RPMI8226 (cell line): ENCODE measurements at regions not wholly inside any gene's neighbourhood (a gene's known extent, or its start where the extent isn't known, plus 50 kb on each side); places are given as distances from the start of the nearest gene placed in this dataset.

Experiments used
- DNase-seq: peaks from one replicate; pipeline ENCODE4 v3.0.0-alpha.2; 2015

DNA sequence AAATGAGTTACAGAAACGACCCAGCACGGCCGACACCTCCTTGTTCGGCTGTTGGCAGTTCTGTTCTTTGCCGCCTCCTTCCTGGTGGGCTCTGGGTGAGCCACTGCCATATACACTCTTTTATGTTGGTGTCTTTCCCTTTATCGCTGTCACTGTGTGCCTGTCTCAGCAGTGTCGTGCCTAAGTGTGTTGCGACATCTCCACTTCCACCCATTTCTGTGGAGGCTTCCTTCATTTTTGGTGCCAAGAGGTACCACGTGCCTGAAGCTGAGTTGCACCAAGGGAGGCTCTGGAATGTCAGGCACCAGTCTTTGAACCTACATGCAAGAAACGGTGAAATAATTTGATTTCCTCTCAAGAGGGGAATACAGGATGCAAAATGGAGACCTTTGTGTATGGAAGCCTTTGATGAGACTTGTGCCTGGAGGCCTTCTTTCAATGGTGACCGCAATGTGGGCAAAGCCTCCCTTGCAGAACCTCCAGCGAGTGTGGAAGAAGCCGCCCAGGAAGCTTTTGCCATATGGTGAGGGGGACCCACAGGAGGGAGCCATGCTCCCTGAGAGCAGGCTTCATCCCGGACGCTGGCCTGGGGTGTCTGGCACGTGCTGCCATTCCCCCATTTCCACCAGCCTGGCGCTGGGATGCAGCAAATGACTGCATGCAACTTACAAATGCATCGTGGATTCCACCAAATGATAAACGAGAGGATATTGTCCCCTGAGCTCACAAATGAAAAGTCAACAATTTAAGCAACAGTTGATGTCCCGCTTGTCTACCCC lies 136.2 kb downstream of the TEX29 start:
- DNase-seq: no peak

DNA sequence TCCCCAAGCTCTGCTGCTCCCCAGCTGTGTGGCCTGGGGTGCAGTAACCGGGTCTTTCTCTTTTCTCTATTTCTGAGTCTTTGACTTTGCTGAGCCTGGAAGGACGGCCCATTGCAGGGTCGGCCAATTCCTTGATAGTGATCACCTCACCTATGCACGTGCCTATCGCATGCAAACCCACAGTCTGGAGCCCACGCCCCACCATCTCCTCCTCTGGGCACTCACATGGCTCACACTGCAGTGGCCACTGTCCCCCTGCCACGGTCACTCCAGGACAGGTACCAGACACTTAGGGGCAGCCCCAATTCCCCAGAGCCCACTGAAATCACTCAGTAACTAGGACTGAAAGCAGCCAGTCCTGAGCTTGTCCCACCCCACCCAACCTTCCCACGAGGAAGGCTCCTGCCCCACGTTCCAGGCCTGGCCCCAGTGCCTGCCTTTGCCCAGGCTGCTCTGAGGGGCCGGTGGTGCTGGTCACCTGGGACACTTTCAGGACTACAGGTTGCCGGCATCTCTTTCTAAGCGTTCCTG lies 137.6 kb downstream of the TEX29 start:
- no peak for DNase-seq

DNA sequence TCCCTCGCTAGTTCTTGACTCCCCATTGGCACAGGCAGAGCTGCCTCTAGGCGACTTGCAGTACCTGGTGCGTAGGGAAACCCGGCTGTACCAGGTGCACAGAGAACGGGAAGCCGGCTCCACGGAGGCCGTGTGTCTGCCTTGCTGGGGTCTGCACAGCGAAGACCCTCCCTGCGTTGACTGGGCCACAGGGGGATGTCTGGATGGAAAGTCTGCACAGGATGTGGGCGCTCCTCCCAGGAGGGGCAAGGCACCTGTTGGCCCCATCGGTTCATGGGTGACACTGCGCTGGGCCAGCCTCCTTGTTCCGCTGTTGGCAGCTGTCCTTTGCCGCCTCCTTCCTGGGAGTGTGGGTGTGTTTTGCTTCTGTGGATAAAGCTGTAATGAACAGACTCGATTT lies 138.3 kb downstream of the TEX29 start:
- no peak for DNase-seq

DNA sequence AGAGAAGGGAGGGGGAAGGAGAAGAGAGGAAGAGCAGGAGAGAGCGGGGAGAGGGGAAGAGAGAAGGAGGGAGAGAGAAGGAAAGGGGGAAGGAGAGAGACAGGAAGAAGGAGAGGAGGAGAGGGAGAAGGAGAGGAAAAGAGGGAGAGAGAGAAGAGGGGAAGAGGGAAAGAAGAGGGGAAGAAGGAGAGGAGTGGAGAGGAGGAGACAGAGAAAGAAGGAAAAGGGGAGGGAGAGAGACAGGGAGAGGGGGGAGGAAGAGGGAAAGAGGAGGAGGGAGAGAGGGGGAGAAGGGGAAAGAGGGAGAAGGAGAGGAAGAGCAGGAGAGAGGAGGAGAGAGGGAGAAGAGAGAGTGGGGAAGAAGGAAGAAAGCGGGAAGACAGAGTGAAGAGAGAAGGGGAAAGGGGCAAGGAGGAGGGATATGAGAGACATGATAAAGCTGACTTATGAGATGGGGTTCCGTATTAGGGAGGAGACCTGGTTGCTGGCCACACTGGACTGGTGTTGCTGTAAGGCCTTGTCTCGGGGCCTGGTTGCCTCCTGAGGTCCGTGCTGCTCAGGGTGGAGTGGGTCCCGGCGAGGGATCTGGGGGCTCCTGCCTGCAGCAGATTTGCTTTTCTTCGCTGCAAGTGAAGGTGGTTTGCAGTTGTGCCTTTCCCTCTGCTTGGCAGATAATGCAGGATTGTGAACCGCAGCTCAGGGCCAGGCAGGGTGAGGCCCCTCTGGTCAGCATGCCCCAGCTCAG lies 139.5 kb downstream of the TEX29 start:
- DNase-seq: no peak

DNA sequence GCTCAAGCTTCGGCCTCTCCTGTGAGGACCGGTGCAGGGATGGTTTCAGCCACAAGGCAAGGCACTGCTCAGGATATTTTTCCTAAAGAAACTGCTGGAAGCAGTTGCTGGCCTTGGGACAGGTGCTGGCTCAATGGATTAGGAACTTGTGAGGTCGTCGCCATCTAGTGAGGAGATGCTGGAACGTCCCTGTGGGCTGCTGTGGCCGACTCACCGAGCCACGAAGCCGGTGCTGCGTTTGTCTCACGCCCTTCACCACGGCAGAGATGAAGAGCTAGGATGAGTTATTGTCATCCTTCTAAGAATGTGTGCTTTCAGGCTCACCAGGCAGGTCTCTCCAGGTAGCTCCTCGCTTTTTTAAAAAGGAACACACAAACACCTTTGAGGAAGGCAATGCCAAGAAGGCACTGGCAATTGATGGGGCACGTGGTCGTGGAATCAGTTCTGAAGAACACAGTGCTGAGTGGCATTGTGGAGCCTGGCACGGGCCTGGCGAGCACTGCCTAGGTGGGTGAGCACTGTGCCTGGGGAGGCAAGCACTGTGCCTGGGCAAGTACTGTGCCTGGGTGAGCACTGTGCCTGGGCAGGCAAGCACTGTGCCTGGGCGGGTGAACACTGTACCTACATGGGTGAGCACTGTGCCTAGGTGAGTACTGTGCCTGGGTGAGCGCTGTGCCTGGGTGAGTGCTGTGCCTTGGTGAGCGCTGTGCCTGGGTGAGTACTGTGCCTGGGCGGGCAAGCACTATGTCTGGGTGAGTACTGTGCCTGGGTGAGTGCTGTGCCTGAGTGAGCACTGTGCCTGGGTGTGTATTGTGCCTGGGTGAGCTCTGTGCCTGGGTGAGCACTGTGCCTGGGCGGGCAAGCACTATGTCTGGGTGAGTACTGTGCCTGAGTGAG lies 140.4 kb downstream of the TEX29 start:
- no peak for DNase-seq

DNA sequence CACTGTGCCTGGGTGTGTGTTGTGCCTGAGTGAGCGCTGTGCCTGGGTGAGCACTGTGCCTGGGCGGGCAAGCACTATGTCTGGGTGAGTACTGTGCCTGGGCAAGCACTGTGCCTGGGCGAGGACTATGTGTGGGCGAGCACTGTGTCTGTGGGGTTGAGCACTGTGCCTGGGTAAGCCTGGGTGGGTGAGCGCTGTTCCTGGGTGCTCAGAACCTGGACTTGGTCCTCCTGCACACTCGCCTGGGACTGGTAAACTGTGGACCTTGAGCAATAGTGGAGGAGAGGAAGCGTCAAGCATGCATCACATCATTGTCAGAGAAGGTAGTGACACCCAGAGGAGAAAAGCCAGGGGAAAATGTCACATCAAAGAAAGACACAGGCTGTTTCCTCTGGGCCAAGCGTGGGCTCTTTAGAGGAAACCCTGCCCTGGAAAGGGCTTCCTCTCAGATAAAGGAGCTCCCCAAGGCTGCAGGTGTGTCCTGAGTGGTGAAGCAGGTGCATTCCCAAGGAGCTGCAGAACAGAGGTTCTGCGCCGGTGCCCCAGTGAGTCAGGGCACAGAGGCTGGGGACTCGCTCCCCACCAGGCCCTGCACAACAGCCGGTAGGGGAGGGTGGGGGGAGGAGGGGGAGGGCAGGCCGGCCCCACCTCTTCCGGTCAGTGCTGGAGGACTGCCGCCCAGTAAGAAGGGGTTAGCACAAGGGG lies 141.2 kb downstream of the TEX29 start:
- no peak for DNase-seq

DNA sequence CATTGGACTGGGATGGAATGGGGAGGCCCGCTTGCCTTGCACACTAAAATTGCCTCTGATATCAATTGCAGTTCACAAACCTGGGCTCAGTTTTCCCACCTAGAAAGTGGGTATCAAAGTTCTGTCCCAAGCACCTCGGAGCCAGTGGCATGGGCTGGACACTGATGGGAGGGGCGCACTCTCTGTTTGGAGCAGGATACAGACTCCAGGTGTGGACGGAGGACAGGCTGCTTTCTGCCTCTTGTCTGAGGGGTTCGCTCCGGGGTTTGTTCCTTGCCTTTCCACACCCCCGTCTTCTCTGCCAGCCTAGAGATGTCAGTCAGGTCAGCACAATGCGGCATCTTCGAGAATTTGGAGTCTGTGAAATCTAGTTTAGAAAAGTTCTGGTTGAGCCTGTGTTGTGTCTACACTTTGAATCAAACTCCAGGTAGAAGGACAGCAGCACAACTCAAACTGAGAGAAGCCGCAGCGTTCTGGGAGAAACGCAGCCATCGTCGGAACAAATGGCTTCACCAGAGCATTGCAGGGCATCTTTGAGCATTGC lies 141.9 kb downstream of the TEX29 start:
- DNase-seq: no peak

DNA sequence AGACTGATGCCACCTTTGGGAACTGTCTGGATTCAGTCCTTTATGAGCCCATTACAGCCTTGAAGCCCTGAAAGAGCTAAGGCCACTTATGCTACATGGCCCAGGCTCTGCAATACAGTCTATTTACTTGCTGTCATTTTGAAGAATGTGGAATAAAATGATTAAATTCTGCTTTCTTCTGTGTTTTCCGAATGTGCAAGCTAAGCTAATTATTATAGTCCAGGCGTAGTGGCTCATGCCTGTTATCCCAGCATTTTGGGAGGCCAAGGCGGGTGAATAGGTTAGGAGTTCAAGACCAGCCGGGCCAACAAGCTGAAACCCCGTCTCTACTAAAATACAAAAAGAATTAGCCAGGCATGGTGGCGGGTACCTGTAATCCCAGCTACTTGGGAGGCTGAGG lies 142.5 kb downstream of the TEX29 start:
- DNase-seq: no peak

DNA sequence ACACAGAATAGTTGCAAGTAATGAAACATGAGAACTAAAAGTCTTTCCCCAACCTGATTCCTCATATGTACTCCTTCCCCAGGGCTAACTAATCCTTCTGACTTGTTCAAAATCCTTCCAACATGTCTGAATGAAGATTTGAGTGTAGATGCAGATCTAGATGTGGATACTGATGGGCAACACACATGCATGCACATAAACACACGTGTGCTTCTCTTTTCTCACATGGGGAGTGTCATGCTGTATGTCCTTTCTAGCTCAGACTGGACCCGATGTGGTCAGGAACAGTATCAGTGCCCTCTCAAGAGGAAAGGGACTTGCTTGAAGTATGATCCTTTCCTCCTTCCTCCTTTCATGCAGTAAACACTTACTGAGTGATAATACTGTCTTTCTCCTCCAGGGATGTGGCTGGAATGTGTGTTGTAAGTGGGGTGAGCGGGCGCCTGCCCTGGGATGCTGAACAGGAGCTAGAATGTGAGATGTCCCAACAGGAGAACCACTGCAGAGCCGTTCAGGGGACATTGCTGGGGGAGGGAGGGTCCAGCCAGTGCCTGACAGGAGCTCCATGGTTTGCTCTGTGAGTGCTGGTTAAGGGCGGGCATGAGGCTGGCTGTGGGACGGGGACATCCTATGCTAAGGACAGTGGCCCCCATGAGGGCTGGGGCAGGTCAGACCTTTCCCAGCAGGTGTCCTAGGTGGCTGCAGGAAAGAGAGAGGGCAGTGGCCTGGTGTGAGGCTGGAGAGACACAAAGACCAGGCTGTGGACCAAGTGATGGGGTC lies 146.9 kb downstream of the TEX29 start:
- no peak for DNase-seq

DNA sequence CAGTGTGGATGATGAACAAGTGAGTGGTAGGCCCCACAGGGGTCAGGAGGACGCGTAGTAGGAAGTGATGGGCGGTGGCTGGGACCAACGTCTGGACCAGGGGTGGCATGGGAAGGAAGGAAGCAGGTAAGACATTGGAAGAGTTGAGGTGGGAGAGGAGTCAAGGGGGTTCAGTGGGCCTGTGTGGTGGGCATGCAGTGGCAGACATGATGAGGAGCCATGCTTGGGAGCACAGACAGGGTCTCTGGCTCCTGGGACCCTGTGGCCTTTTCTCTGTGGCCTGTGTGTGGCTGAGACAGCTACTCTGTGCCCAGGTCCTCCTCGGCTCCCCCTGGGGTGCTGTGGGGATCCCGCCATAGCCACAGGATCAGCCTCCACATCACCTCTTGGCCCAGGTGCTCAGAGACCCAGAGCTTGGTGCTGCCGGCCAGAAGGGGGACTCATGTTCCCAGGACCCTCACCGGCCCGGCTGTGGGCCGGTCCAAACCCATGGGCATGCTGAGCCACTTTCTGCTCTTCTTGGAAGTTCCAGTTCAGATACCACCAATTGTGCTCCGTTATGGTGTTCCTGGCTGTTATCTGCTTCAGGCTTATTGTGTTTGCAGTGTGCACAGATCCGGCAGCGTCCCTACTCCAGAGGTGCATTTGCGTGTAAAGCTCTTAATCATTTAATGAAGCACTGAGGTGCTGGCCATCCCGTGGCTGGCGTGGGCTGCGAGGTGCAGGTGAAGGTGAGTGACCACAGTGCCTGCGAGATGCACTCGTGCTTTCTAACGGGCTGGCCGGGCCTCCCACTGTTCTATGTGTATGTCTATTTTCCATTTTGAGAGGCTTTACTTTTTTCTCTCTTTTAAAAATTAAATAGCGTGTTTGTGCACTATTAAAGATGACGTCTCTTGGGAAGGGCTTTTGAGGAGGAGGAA lies 147.9 kb downstream of the TEX29 start:
- DNase-seq: no peak

DNA sequence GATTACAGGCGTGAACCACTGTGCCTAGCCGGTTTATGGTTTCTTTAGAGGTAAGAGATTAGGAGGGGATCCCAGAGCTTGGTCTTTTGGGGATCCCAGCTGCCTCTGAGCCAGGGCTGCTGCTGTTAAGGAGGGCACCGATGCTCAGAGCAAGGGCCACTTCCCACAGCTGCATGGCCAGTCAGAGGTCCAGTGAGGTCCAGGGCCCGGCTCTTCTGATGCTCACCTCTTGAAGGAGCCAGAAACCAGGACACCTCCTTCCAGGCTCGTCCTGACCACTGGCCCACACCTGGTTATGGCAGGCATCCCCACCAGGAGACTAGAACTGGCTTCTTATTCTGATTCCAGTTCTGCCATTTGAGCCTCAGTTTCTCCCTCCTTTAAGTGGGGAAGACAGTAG lies 149.0 kb downstream of the TEX29 start:
- no peak for DNase-seq

DNA sequence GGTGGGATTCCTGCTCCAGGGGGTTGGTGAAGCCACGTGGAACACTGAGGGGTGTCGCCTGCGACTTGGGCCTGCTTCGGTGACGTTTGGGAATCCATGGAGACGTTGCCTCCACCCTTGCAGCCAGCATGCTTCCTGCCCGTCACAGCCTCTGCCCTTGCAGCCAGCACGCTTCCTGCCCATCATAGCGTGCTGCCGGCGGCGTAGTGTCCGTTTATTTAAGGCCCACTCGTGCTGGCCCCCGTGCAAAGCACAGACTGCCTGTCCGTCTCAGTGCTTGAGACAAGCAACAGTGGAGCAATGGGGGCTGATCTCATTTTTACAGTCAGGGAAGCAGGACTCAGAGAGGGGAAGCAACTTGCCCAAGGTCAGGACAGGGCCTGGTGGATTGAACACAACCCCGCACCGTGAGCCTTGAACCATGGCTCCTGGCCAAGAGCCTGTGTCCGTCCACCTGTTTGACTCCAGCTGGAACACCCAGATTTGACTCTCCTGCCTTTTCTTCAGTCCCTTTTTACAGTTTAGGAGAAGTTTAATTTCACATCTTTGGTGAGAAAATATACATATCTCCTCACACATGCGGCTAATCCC lies 149.6 kb downstream of the TEX29 start:
- DNase-seq: no peak

DNA sequence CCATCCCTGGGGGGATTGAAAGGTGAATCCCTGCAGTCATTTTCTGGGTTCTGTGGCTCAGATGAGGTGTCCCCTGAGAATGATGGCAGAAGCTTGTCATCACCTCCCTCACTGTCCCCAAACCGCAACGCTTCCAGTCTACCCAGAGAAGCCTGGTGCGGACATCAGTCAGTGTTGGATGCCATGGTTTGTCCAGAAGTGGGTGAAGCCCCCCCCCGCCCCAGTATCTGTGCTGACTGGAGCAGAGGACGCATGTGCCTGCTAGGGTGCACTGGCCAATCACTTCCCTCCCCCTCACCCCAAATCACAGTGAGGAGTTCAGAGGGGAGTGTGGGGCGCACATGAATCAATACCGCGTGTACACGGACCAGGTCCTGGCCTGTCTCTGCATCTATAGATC lies 150.5 kb downstream of the TEX29 start:
- DNase-seq: no peak

DNA sequence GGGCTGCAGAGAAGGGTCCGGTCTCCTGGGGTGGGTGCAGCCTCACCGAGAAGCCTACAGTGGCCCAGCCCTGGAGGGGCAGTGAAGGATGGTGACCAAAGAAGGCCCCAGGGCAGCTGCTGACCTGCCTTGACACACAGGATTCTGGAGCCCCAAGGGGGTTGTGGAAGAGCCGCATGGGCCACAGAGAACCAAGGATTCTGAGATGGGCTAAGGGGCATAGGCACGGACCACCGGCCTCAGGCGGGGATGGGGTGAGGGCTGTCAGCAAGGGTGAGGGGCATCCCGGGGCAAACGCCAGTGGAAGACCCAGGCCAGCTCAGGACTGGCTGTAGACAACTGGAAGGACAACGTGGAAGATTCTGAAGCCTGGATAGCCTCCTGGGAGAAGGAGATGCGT lies 151.6 kb downstream of the TEX29 start:
- no peak for DNase-seq

DNA sequence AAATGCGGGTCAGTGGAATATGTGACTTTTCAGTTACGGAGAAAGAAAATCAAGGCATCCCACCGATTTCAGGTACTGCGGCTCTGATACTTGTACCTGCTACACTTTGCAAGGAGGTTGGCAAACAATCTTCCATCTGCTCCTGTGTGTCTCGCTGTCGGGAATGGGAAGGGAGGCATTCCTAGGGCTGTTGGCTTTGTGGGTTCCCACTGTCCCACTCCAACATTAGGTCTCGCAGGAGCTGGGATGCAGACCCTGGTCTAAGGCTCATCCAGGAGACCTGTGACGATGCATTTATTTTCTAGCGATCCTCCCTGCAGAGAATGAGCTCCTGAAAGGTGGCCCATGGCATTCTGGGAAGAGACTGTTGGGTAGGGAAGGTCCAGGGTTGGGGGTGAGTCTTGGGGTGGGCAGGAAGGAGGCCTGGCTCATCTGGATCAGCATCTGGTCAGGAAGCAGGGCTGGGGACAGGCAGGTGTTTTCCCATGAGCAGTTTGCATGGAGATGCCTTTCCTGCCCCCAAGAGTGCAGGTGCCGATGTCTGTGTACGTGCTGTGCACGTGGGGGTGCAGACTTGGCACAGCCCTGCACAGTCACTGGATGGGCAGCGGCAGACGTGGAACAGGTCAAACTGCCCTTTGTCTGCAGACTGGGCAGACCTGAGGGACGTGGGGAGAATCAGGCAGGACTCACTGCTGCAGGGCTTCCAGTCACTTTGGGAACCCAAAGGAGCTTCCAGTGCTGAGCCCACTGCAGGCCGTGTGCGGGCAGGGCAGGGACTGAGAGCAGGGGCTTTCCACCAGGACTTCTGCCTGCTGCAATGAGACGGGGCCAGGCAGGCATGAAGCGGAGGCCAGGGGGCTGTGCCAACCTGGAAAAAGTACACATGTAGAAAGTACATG lies 152.4 kb downstream of the TEX29 start:
- no peak for DNase-seq

DNA sequence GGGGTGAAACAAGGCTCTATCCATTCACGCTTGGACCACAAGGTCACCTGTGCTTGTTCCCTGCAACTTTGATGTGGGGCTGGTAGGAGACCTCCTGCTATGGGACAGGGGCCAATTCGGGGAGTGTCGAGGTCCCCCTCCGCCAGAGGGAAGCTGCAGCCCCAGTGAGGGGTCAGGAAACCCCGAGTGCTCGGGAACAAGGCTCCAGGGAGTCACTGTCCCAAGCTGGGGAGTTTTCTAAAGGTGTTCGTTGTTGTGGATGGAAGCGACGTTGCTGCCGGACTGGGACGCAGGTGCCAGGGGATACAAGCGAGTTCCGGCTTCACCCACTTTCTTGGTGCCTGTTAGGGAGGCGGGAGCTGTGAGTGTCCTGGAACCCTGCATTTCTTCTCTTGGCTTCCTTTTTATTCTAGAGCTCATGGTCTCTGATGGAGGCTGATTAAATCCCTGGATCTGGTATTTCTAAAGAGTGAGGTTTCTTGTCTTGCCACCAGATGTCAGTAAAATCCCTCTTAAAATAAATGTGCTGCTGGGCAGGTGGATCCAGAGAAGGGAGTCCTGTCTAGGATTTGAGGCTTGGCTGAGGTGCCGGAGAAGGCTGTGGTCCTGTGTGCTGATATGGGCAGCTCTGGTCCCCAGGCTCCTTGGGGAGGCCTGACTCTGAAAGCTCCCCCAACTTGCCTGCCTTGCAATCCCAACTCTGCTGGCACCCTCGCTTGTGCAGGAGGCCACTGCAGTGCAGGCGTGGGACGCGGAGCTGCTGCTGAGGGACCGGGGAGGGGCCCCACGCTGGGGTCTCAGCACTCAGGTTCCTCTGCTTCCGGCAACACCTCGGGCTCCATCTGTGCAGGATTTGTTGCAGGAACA lies 153.9 kb downstream of the TEX29 start:
- peak; percentile 23 for DNase-seq

DNA sequence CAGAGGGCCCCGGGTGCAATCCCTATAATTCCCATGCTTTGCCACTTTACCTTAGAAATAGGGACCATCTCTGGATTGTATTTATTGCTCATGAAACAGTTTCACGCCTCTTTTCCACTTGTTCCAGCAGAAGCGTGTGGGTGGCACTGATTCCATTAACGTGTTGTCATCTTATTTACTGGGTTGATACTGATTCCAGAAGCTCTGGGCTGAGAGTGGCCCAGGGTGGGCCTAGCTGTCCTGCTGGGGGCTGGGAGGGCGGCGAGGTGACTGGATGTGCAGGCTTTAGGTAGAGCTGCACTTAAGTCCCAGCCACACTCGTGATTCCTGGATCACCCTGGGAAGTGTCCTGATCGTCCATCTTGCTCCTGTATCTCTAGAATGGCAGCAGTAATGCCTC lies 155.0 kb downstream of the TEX29 start:
- no peak for DNase-seq

DNA sequence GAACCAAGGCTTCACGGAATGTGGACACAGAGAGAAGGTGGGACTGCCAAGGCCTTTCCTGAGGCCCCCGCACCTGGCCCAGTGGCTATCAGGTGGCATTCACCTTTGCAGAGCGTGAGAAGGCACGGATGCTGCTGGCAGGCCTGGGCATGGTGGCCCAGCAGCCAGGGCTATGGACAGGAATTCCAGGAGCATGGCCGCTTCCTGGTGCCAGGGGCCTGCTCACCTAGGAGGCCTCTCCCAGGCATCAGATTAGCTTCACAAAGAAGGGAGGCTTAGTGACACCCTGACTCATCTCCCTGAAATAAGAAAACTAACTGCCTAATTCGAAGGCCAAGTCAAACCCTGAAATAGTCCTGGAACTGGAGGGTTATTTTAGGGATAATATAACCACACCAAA lies 155.8 kb downstream of the TEX29 start:
- DNase-seq: no peak
